ENCODE measurements at regions not wholly inside any gene's neighbourhood (a gene's known extent, or its start where the extent isn't known, plus 50 kb on each side); places are given as distances from the start of the nearest gene placed in this dataset.

GRCh38 chr6:71642120-71642519 lies 244.2 kb upstream of the RIMS1 start:
- H4K20me1 ChIP-seq (ENCODE audit: insufficient read depth, low read depth, low read length): no peaks in the 10 kb centered on the region
- no peaks in the 10 kb centered on the region for H3K79me2 ChIP-seq (ENCODE audit: low read length)
- H3K4me2 ChIP-seq (ENCODE audit: low read depth, low read length, poor library complexity, severe bottlenecking): no peak overlapping the region
- H3K9me3 ChIP-seq (ENCODE audit: low read length): no peaks in the 10 kb centered on the region
- H3K27ac ChIP-seq (ENCODE audit: low read length): no peak overlapping the region
- no peaks in the 10 kb centered on the region for H3K9me2 ChIP-seq (replicated peaks; ENCODE audit: insufficient read depth, low read length)
- H3K27me3 ChIP-seq (ENCODE audit: low read length): no peaks in the 10 kb centered on the region
- H3K4me1 ChIP-seq (ENCODE audit: low read length): no peaks in the 10 kb centered on the region
- H3K4me3 ChIP-seq (ENCODE audit: low read length): no peak overlapping the region
- no peak overlapping the region for H2AFZ ChIP-seq (ENCODE audit: low read length)
- no peak for DNase-seq
- no peak overlapping the region for H3K9ac ChIP-seq (ENCODE audit: low read length)
- no peaks in the 10 kb centered on the region for H3K36me3 ChIP-seq (ENCODE audit: insufficient read depth, low read length)

- DNase-seq: no peak
- no peak overlapping the region for H3K27ac ChIP-seq (ENCODE audit: low read length)
Observed at GRCh38 chr6:71642793-71643192, 243.6 kb upstream of the RIMS1 start.

GRCh38 chr6:71645299-71645698 lies 241.1 kb upstream of the RIMS1 start:
- H3K27ac ChIP-seq (ENCODE audit: low read length): no peak overlapping the region
- no peak for DNase-seq
- no peak overlapping the region for H2AFZ ChIP-seq (ENCODE audit: low read length)
- H3K9me2 ChIP-seq (replicated peaks; ENCODE audit: insufficient read depth, low read length): no peaks in the 10 kb centered on the region
- no peak overlapping the region for H3K4me2 ChIP-seq (ENCODE audit: low read depth, low read length, poor library complexity, severe bottlenecking)
- H3K4me3 ChIP-seq (ENCODE audit: low read length): no peak overlapping the region
- no peak overlapping the region for H3K9ac ChIP-seq (ENCODE audit: low read length)
- no peaks in the 10 kb centered on the region for H4K20me1 ChIP-seq (ENCODE audit: insufficient read depth, low read depth, low read length)
- no peaks in the 10 kb centered on the region for H3K79me2 ChIP-seq (ENCODE audit: low read length)
- no peaks in the 10 kb centered on the region for H3K9me3 ChIP-seq (ENCODE audit: low read length)
- H3K27me3 ChIP-seq (ENCODE audit: low read length): no peaks in the 10 kb centered on the region
- no peaks in the 10 kb centered on the region for H3K36me3 ChIP-seq (ENCODE audit: insufficient read depth, low read length)
- H3K4me1 ChIP-seq (ENCODE audit: low read length): no peaks in the 10 kb centered on the region

More at GRCh38 chr6:71642793-71643192, 243.6 kb upstream of the RIMS1 start:
- Histone ChIP-seq H3K36me3 (ENCODE audit: insufficient read depth, low read length) (no peaks in the 10 kb centered on the region), H3K4me2 (ENCODE audit: low read depth, low read length, poor library complexity, severe bottlenecking) (no peak overlapping the region), H3K4me3 (ENCODE audit: low read length) (no peak overlapping the region), H4K20me1 (ENCODE audit: insufficient read depth, low read depth, low read length) (no peaks in the 10 kb centered on the region), H2AFZ (ENCODE audit: low read length) (no peak overlapping the region), H3K27me3 (ENCODE audit: low read length) (no peaks in the 10 kb centered on the region), H3K9me2 (replicated peaks; ENCODE audit: insufficient read depth, low read length) (no peaks in the 10 kb centered on the region), H3K4me1 (ENCODE audit: low read length) (no peaks in the 10 kb centered on the region), H3K9me3 (ENCODE audit: low read length) (no peaks in the 10 kb centered on the region), H3K9ac (ENCODE audit: low read length) (no peak overlapping the region), H3K79me2 (ENCODE audit: low read length) (no peaks in the 10 kb centered on the region)

- H3K27ac ChIP-seq (ENCODE audit: low read length): no peak overlapping the region
- no peaks in the 10 kb centered on the region for H3K79me2 ChIP-seq (ENCODE audit: low read length)
- no peaks in the 10 kb centered on the region for H3K4me1 ChIP-seq (ENCODE audit: low read length)
Observed at GRCh38 chr6:71649915-71650314, 236.4 kb upstream of the RIMS1 start.

GRCh38 chr6:71651636-71652035 lies 234.7 kb upstream of the RIMS1 start:
- H3K4me2 ChIP-seq (ENCODE audit: low read depth, low read length, poor library complexity, severe bottlenecking): no peak overlapping the region
- H3K4me3 ChIP-seq (ENCODE audit: low read length): no peak overlapping the region
- no peaks in the 10 kb centered on the region for H3K9me3 ChIP-seq (ENCODE audit: low read length)
- H3K9me2 ChIP-seq (replicated peaks; ENCODE audit: insufficient read depth, low read length): no peaks in the 10 kb centered on the region
- H3K36me3 ChIP-seq (ENCODE audit: insufficient read depth, low read length): no peaks in the 10 kb centered on the region
- no peak overlapping the region for H2AFZ ChIP-seq (ENCODE audit: low read length)
- H3K4me1 ChIP-seq (ENCODE audit: low read length): no peaks in the 10 kb centered on the region
- DNase-seq: no peak
- H3K9ac ChIP-seq (ENCODE audit: low read length): no peak overlapping the region
- no peaks in the 10 kb centered on the region for H3K27me3 ChIP-seq (ENCODE audit: low read length)
- H3K79me2 ChIP-seq (ENCODE audit: low read length): no peaks in the 10 kb centered on the region
- H4K20me1 ChIP-seq (ENCODE audit: insufficient read depth, low read depth, low read length): no peaks in the 10 kb centered on the region
- no peak overlapping the region for H3K27ac ChIP-seq (ENCODE audit: low read length)

More at GRCh38 chr6:71649915-71650314, 236.4 kb upstream of the RIMS1 start:
- Histone ChIP-seq H3K9me2 (replicated peaks; ENCODE audit: insufficient read depth, low read length) (no peaks in the 10 kb centered on the region), H3K27me3 (ENCODE audit: low read length) (no peaks in the 10 kb centered on the region), H2AFZ (ENCODE audit: low read length) (no peak overlapping the region), H3K4me2 (ENCODE audit: low read depth, low read length, poor library complexity, severe bottlenecking) (no peak overlapping the region), H3K36me3 (ENCODE audit: insufficient read depth, low read length) (no peaks in the 10 kb centered on the region), H3K9me3 (ENCODE audit: low read length) (no peaks in the 10 kb centered on the region), H3K9ac (ENCODE audit: low read length) (no peak overlapping the region), H3K4me3 (ENCODE audit: low read length) (no peak overlapping the region), H4K20me1 (ENCODE audit: insufficient read depth, low read depth, low read length) (no peaks in the 10 kb centered on the region)
- DNase-seq: no peak

GRCh38 chr6:71656121-71656520 lies 230.2 kb upstream of the RIMS1 start:
- no peak overlapping the region for H3K27ac ChIP-seq (ENCODE audit: low read length)
- DNase-seq: no peak

GRCh38 chr6:71665931-71666330 lies 220.4 kb upstream of the RIMS1 start:
- H3K9me2 ChIP-seq (replicated peaks; ENCODE audit: insufficient read depth, low read length): no peaks in the 10 kb centered on the region
- H4K20me1 ChIP-seq (ENCODE audit: insufficient read depth, low read depth, low read length): no peaks in the 10 kb centered on the region
- no peak overlapping the region for H3K4me2 ChIP-seq (ENCODE audit: low read depth, low read length, poor library complexity, severe bottlenecking)
- DNase-seq: no peak
- no peaks in the 10 kb centered on the region for H3K9me3 ChIP-seq (ENCODE audit: low read length)
- no peak overlapping the region for H3K9ac ChIP-seq (ENCODE audit: low read length)
- H3K4me1 ChIP-seq (ENCODE audit: low read length): no peaks in the 10 kb centered on the region
- H3K36me3 ChIP-seq (ENCODE audit: insufficient read depth, low read length): no peaks in the 10 kb centered on the region
- H3K27ac ChIP-seq (ENCODE audit: low read length): no peak overlapping the region
- H3K4me3 ChIP-seq (ENCODE audit: low read length): no peak overlapping the region
- no peaks in the 10 kb centered on the region for H3K79me2 ChIP-seq (ENCODE audit: low read length)
- H2AFZ ChIP-seq (ENCODE audit: low read length): no peak overlapping the region
- H3K27me3 ChIP-seq (ENCODE audit: low read length): 0 out of 2 replicates have a peak, but pooled peaks cover 2% of the 10 kb centered on the region

More at GRCh38 chr6:71656121-71656520, 230.2 kb upstream of the RIMS1 start:
- Histone ChIP-seq H3K79me2 (ENCODE audit: low read length) (no peaks in the 10 kb centered on the region), H3K4me2 (ENCODE audit: low read depth, low read length, poor library complexity, severe bottlenecking) (no peak overlapping the region), H3K4me3 (ENCODE audit: low read length) (no peak overlapping the region), H3K4me1 (ENCODE audit: low read length) (no peaks in the 10 kb centered on the region), H3K36me3 (ENCODE audit: insufficient read depth, low read length) (no peaks in the 10 kb centered on the region), H3K9me3 (ENCODE audit: low read length) (no peaks in the 10 kb centered on the region), H3K27me3 (ENCODE audit: low read length) (no peaks in the 10 kb centered on the region), H3K9me2 (replicated peaks; ENCODE audit: insufficient read depth, low read length) (no peaks in the 10 kb centered on the region), H2AFZ (ENCODE audit: low read length) (no peak overlapping the region), H4K20me1 (ENCODE audit: insufficient read depth, low read depth, low read length) (no peaks in the 10 kb centered on the region), H3K9ac (ENCODE audit: low read length) (no peak overlapping the region)

- H3K27me3 ChIP-seq (ENCODE audit: low read length): 0 out of 2 replicates have a peak, but pooled peaks cover 2% of the 10 kb centered on the region
- H3K4me2 ChIP-seq (ENCODE audit: low read depth, low read length, poor library complexity, severe bottlenecking): no peak overlapping the region
- no peak overlapping the region for H3K4me3 ChIP-seq (ENCODE audit: low read length)
- no peak for DNase-seq
- H3K79me2 ChIP-seq (ENCODE audit: low read length): no peaks in the 10 kb centered on the region
- H3K27ac ChIP-seq (ENCODE audit: low read length): no peak overlapping the region
- H2AFZ ChIP-seq (ENCODE audit: low read length): no peak overlapping the region
- no peaks in the 10 kb centered on the region for H3K9me2 ChIP-seq (replicated peaks; ENCODE audit: insufficient read depth, low read length)
- H4K20me1 ChIP-seq (ENCODE audit: insufficient read depth, low read depth, low read length): no peaks in the 10 kb centered on the region
- H3K9ac ChIP-seq (ENCODE audit: low read length): no peak overlapping the region
- no peaks in the 10 kb centered on the region for H3K9me3 ChIP-seq (ENCODE audit: low read length)
- no peaks in the 10 kb centered on the region for H3K36me3 ChIP-seq (ENCODE audit: insufficient read depth, low read length)
- H3K4me1 ChIP-seq (ENCODE audit: low read length): no peaks in the 10 kb centered on the region
Observed at GRCh38 chr6:71672876-71673275, 213.5 kb upstream of the RIMS1 start.

GRCh38 chr6:71675386-71675785 lies 211.0 kb upstream of the RIMS1 start:
- no peak for DNase-seq
- Histone ChIP-seq H3K79me2 (ENCODE audit: low read length) (no peaks in the 10 kb centered on the region), H3K4me2 (ENCODE audit: low read depth, low read length, poor library complexity, severe bottlenecking) (no peak overlapping the region), H2AFZ (ENCODE audit: low read length) (no peak overlapping the region), H3K9me2 (replicated peaks; ENCODE audit: insufficient read depth, low read length) (no peaks in the 10 kb centered on the region), H3K9me3 (ENCODE audit: low read length) (no peaks in the 10 kb centered on the region), H3K9ac (ENCODE audit: low read length) (no peak overlapping the region), H3K4me3 (ENCODE audit: low read length) (no peak overlapping the region), H3K27ac (ENCODE audit: low read length) (no peak overlapping the region), H4K20me1 (ENCODE audit: insufficient read depth, low read depth, low read length) (no peaks in the 10 kb centered on the region), H3K36me3 (ENCODE audit: insufficient read depth, low read length) (no peaks in the 10 kb centered on the region), H3K4me1 (ENCODE audit: low read length) (no peaks in the 10 kb centered on the region), H3K27me3 (ENCODE audit: low read length) (no peaks in the 10 kb centered on the region)

Measured in Karpas-422 (cell line).